ENCODE measurements at regions not wholly inside any gene's neighbourhood (a gene's known extent, or its start where the extent isn't known, plus 50 kb on each side); places are given as distances from the start of the nearest gene placed in this dataset.

DNA sequence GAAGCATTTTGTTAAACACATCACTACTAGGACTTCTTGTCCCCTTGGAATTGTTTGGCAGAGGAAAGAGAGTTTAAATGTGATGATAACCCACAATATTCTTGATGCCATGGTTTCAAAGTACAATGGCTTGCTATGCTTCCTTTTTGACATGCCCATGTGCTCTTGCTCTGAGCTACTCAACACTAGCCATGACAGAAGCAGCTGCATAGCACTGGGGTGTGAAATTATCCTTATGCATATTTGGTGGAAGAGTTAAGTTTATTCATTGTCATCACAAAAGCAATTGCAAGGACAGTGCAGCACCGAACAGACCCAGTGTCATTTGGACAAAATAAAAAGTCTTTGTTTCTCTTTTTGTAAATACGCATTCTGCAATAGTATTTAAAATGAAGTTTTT is 209.9 kb upstream of the CDH20 start:
- Histone ChIP-seq H3K79me2 (ENCODE audit: control insufficient read depth, insufficient read depth, low read length) (no peaks in the 10 kb centered on the region), H3K27ac (ENCODE audit: insufficient read depth, low read length) (no peak overlapping the region), H4K20me1 (ENCODE audit: control insufficient read depth, extremely low read depth, insufficient read depth, low read length) (no peaks in the 10 kb centered on the region), H3K4me3 (replicated peaks in 1 of 4; ENCODE audit: control extremely low read depth in 1 of 4, insufficient read depth in 1 of 4, low read depth in 3 of 4, low read length in 4 of 4) (no peak overlapping the region), H3K9me3 (ENCODE audit: control insufficient read depth, insufficient read depth, low read depth, low read length) (no peaks in the 10 kb centered on the region), H3K9ac (ENCODE audit: insufficient read depth, low read length) (no peak overlapping the region), H2AFZ (ENCODE audit: low read length) (no peak overlapping the region), H3K4me1 (ENCODE audit: control insufficient read depth, extremely low read depth, insufficient read depth, low read length) (no peaks in the 10 kb centered on the region), H3K36me3 (ENCODE audit: control insufficient read depth, insufficient read depth, low read length) (no peaks in the 10 kb centered on the region), H3K27me3 (ENCODE audit: control insufficient read depth, insufficient read depth, low read length) (no peaks in the 10 kb centered on the region), H3K4me2 (ENCODE audit: extremely low read depth, insufficient read depth, low read length) (no peak overlapping the region)
- no peak for DNase-seq (ENCODE audit: low read depth in 2 of 2)
- TF ChIP-seq EZH2 (IDR thresholded peaks at IDR 0.05; ENCODE audit: low read length, missing control alignments): no peak
- TF ChIP-seq, protein P1, sequence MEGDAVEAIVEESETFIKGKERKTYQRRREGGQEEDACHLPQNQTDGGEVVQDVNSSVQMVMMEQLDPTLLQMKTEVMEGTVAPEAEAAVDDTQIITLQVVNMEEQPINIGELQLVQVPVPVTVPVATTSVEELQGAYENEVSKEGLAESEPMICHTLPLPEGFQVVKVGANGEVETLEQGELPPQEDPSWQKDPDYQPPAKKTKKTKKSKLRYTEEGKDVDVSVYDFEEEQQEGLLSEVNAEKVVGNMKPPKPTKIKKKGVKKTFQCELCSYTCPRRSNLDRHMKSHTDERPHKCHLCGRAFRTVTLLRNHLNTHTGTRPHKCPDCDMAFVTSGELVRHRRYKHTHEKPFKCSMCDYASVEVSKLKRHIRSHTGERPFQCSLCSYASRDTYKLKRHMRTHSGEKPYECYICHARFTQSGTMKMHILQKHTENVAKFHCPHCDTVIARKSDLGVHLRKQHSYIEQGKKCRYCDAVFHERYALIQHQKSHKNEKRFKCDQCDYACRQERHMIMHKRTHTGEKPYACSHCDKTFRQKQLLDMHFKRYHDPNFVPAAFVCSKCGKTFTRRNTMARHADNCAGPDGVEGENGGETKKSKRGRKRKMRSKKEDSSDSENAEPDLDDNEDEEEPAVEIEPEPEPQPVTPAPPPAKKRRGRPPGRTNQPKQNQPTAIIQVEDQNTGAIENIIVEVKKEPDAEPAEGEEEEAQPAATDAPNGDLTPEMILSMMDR (conservative IDR thresholded peaks at IDR 0.05 in 1 of 2, IDR thresholded peaks at IDR 0.05 in 1 of 2; ENCODE audit: low read depth in 1 of 2, low read length in 2 of 2): no peak

DNA sequence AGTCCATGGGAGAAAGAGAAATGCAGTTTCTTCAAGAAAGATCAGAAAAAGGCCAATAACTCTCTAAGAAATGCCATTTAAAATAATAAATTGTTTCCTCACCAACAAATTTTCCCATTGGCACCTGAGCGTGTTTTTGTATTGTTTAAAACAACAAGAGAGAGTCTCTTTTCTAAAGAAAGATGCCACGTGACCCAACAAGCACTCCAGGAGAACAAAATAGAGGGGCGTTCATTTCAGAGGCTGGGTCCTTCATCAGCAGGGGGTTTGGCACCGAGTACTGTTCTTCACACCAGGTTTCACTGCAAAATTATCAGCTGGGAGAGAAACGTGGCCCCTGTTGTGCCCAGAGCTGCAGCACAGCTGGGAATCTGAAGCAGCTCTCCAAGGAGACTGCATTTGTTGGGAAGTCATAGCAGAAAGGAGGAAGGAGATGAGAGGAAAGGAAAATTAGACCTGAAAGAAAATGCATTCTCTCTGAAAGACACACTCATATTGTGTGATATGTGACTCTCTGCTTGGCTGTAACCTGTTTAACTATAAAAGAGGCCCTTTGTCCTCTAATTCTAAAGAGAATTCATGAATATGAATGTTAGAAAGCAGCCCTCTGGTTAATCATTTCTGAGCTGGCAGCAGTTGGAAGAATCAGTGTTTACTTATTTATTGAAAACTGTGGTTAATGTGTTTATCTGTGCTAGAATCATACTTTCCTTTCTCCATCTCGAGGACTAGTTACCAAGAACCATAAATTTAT is 205.3 kb upstream of the CDH20 start:
- no peak for DNase-seq (ENCODE audit: low read depth in 2 of 2)
- Histone ChIP-seq H3K4me3 (replicated peaks in 1 of 4; ENCODE audit: control extremely low read depth in 1 of 4, insufficient read depth in 1 of 4, low read depth in 3 of 4, low read length in 4 of 4) (no peak overlapping the region), H3K4me1 (ENCODE audit: control insufficient read depth, extremely low read depth, insufficient read depth, low read length) (no peaks in the 10 kb centered on the region), H3K4me2 (ENCODE audit: extremely low read depth, insufficient read depth, low read length) (no peak overlapping the region), H2AFZ (ENCODE audit: low read length) (no peak overlapping the region), H3K79me2 (ENCODE audit: control insufficient read depth, insufficient read depth, low read length) (no peaks in the 10 kb centered on the region), H3K9me3 (ENCODE audit: control insufficient read depth, insufficient read depth, low read depth, low read length) (no peaks in the 10 kb centered on the region), H3K36me3 (ENCODE audit: control insufficient read depth, insufficient read depth, low read length) (no peaks in the 10 kb centered on the region), H4K20me1 (ENCODE audit: control insufficient read depth, extremely low read depth, insufficient read depth, low read length) (no peaks in the 10 kb centered on the region), H3K27ac (ENCODE audit: insufficient read depth, low read length) (no peak overlapping the region), H3K9ac (ENCODE audit: insufficient read depth, low read length) (no peak overlapping the region), H3K27me3 (ENCODE audit: control insufficient read depth, insufficient read depth, low read length) (no peaks in the 10 kb centered on the region)
- no peak for TF ChIP-seq EZH2 (IDR thresholded peaks at IDR 0.05; ENCODE audit: low read length, missing control alignments)
- TF ChIP-seq, protein P1 (conservative IDR thresholded peaks at IDR 0.05 in 1 of 2, IDR thresholded peaks at IDR 0.05 in 1 of 2; ENCODE audit: low read depth in 1 of 2, low read length in 2 of 2): no peak

DNA sequence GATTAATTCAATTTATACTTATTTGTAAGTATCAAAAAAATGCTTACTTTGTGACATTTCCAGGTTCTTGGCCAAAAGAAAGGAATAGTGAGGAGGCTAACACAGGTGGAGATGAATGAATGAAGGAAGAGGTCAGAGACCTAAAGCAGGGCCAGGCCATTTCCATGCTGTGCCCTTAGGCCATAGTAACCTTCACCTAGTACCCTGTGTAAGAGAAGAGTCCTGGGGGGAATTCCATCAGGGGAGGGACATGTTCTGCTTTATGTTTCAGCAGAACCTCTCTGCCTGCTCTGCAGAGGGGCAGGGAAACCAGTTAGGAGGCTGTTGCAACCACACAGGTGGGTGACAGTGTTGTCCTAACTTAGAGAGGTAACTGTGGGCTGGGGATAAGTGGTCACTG is 204.2 kb upstream of the CDH20 start:
- Histone ChIP-seq H3K4me3 (replicated peaks in 1 of 4; ENCODE audit: control extremely low read depth in 1 of 4, insufficient read depth in 1 of 4, low read depth in 3 of 4, low read length in 4 of 4) (no peak overlapping the region), H3K27ac (ENCODE audit: insufficient read depth, low read length) (no peak overlapping the region)
- TF ChIP-seq, protein P1 (conservative IDR thresholded peaks at IDR 0.05 in 1 of 2, IDR thresholded peaks at IDR 0.05 in 1 of 2; ENCODE audit: low read depth in 1 of 2, low read length in 2 of 2): no peak
- no peak for TF ChIP-seq EZH2 (IDR thresholded peaks at IDR 0.05; ENCODE audit: low read length, missing control alignments)

More for the DNA sequence above, 204.2 kb upstream of the CDH20 start:
- Histone ChIP-seq H3K27me3 (ENCODE audit: control insufficient read depth, insufficient read depth, low read length) (no peaks in the 10 kb centered on the region), H3K9me3 (ENCODE audit: control insufficient read depth, insufficient read depth, low read depth, low read length) (no peaks in the 10 kb centered on the region), H3K4me1 (ENCODE audit: control insufficient read depth, extremely low read depth, insufficient read depth, low read length) (no peaks in the 10 kb centered on the region), H3K4me2 (ENCODE audit: extremely low read depth, insufficient read depth, low read length) (no peak overlapping the region), H3K79me2 (ENCODE audit: control insufficient read depth, insufficient read depth, low read length) (no peaks in the 10 kb centered on the region), H3K36me3 (ENCODE audit: control insufficient read depth, insufficient read depth, low read length) (no peaks in the 10 kb centered on the region), H4K20me1 (ENCODE audit: control insufficient read depth, extremely low read depth, insufficient read depth, low read length) (no peaks in the 10 kb centered on the region), H3K9ac (ENCODE audit: insufficient read depth, low read length) (no peak overlapping the region), H2AFZ (ENCODE audit: low read length) (no peak overlapping the region)
- DNase-seq (ENCODE audit: low read depth in 2 of 2): no peak

Data from fibroblast of lung (primary cell).